ENCODE measurements at regions not wholly inside any gene's neighbourhood (a gene's known extent, or its start where the extent isn't known, plus 50 kb on each side); places are given as distances from the start of the nearest gene placed in this dataset.
"Not testable (repeated sequence)": the region's sequence is repeated elsewhere in the genome, so short reads cannot be mapped to it uniquely, and the experiment has no call there.

DNA sequence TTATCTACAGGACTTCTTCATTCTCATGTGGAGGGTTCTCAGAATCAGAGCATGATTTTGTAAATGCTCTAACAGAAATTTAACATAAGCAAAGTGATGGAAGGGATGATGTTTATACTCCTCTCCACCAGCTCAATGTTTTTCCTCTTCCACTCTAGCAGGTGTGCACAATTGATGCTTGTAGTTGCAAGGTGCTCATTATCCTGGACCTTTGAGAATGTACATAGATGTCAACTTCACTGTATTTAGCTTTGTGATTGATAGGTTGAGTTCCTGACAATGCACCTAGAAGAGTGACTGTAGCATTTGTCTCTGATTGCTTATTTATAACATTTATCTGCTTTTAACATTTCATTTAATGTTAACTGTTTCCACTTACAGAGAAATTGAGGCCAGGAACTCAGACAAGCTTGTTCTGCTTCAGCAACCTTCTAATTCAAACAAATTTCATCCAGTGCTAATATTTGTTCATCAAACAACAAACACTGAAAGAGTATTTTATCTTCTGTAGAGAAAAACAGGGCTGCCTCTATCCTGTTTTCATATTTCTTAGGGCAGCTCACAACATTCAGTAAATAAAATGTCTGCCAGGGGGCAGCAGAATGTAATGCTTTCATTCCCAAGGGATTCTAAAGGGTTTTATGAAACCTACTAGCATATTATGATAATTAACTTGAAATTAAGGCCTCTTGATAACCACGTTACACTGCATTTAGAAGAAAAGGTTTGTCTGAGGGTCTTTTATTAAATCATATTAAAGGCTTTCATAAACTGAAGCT lies 127.9 kb upstream of the NOL4 start:
- no peak for DNase-seq

DNA sequence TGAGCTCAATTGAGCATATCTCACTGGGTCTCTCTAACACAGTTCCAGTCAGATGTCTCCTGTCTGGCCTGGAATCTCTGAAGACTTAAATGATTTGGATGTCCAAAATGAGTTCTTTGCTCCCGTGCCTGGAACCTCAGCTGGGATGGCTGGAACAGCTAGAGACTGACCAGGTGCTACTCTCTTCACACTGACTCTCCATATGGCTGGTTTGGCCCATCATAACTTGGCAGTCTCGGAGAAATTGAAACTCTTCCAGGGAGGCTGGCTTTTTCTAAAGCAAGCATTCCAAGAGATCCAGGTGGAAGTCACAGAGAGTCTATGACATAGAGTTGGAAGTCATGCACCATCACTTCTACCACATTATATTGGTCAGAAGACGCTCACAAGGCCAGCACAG lies 129.6 kb upstream of the NOL4 start:
- no peak for DNase-seq

DNA sequence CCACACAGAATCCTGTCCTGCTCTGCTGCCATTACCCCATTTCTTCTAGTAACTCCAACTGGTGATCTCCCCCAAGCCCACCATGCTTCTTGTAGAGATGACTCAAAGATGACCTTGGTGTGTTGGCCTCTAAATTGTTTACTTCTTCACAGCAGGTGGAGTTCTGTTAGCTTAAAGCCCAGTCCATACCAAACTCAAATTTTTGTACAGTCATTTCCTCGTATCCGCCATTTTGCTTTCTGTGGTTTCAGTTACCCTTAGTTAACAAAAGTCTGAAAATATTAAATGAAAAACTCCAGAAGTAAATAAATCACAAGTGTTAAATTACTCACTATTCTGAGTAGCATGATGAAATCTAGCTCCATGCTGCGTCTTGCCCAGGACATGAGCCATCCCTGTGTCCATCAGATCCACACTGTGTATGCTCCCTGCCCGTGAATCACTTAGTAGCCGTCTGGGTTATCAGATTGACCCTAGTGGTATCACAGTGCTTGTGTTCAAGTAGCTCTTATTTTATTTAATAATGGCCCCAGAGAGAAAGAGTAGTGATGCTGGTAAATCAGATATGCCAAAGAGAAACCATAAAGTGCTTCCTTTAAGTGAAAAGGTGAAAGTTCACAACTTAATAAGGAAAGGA lies 133.3 kb upstream of the NOL4 start:
- DNase-seq = no peak

DNA sequence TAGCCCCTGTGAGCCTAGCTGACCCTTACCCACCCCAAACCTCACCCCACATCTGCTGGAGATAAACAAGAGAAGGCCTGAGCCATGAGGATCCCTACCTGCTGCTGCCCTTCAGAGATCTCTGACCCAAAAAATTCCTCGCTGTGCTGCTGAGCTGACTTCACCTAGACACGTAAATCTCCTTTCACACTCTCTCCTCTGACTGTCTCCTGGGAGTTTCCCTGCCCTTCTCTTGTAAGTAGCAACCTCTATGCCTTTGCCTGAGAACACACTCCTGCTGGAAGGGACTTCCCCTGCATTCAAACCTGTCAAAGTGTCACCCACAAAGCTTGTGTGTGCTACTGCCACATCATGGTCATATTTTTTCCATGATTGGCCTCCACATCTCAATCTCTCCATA lies 134.2 kb upstream of the NOL4 start:
- no peak for DNase-seq

DNA sequence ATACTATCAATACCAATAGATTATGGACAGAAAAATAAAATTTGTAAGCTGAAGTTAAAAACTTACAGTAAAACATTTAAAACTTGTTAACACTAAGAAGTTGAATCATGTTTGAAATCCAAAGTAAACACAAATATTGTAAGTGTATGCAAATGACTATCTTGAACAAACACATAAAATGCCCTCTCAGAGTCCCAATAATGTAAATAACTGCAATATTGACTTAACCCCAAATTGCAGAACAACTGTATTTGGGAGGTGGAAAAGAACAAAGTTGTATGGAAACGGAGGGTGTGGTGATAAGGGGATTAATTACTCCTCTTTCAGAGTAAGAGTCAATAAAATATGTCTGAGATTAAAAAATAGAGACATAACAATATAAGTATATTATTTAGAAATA lies 140.0 kb upstream of the NOL4 start:
- no peak for DNase-seq

DNA sequence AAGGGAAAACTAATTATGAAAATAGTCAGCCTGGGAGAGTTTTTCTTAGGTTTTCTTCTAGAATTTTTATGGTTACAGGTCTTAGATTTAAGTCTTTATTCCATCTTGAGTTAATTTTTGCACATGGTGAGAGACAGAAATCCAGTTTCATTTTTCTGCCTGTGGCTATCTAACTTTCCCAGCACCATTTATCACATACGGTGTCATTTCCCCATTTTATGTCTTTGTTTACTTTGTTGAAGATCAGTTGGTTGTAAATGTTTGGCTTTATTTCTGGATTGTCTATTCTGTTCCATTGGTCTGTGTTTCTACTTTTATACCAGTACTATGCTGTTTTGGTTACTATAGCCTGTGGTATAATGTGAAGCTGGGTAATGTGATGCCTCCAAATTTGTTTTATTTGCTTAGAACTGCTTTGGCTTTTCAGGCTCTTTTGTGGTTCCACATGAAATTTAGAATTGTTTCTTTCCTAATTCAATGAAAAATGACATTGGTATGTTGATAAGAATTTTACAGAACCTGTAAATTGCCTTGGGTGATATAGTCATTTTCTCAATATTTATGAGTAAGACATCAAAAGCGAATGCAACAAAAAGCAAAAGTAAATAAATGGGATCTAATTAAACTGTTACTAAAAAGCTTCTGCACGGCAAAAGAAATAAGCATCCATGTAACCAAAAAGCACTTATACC lies 146.1 kb upstream of the NOL4 start:
- DNase-seq = no peak

DNA sequence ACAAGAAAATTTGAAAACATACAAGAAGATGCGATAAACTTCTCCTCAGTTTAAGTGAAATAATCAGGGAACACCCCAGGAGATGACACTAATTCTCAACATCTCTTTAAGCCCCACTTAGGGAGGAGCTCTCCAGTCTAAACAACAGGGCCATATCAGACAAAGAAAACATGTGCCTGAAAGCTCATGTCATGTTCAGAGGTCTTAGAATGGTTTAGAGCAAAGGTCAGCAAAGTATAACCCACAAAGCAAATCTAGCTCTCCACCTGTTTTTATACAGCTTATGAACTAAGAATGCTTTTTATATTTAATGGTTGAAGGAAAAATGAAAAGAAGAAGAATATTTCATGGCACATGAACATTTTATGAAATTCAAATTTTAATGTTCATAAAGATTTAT lies 155.6 kb upstream of the NOL4 start:
- DNase-seq = no peak

DNA sequence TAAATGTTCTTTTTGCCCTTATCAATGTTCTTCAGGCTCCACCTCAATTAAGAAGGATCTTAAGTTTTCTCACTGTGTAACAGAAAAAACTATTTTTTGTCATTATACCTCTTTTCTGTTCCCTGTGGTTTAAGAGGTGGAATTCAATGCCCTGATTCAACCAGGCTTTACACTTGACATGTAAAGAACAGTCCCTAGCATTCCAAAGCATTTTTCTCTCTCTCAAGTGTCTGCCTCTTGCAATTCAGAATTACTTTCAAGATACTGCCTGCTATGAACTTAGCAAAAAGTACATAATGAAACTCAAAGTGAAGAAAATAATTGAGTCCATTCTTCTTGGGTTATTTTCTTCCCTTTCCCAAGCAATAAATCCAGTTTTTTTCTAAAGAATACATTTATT lies 160.6 kb upstream of the NOL4 start:
- no peak for DNase-seq

DNA sequence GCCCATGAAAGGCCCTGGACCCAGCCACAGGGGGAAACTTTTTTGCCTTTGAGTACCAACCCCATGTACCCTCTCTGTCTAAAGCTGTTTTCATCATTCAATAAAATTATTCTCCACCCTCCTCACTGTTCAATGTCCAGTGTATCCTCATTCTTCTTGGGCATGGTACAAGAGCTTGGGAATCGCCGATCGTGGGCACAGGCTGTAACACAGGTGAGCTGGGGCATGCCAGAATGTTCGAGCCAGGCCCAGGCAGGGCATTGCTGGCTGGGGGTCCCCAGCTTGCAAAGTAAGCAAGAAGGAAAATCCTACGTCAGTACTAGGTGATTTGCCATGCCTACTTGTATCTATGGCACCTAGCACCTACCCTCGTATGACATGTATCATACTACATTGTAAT lies 162.1 kb upstream of the NOL4 start:
- no peak for DNase-seq

DNA sequence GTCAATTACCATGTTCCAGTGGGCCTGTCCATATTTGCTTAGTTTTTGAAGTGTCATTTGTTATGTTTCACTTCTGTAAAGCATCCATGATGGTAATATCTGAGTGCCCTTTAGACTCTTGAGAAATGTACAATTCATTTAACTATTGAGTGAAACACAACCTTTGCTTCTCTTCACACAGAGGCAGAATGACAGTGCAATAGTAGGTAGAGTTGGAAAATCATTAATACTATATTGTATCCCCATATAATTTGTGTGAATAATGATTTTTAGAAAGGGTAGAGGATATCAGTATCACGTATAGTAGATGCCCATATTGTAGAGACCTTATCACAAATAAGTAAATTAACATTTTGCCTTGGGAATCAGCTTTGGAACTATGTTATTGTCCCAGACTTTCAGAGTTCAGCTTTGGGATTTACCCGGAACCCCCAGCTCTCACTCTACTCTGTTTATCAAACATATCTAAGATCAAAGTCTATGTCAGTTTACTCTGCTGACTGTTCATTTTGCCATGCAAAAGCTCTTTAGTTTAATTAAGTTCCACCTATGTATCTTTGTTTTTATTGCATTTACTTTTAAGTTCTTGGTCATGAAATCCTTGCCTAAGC lies 172.7 kb upstream of the NOL4 start:
- no peak for DNase-seq

DNA sequence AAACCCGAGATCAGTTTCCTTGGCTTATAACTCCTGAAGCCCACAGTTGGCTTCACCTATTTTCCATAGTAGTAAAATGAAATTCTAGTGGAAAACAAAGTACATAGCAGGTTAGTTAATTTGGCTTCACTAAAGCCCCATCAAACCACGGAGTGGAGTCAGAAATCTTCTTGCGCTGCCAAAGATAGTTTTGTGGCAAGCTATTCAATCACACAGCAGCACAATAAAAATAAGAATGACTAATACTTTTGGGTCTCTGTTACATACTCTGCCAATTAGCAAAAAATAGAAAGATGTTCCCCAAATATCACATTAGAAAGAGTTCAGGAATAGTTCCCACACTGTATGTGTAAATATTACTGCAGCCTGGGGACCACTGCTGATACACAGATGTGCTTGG lies 175.2 kb upstream of the NOL4 start:
- DNase-seq = no peak

DNA sequence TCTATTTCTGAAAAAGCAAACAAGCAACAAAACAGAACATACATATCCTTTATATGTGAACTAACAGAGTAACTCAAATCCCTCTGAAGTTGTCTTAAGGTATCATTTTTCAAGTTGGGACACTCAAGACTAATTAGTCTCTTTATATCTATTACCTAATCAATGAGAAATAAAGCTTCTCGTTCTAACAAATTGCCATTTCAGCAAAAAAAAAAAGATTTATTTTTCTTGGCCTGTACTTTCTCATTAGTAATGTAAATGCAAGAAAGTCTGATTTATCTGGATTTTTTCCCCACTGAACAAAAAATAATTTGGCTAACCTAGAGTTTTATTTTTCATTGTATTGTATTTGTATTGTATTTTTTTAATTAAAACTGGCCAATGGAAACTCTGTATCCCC lies 176.1 kb upstream of the NOL4 start:
- DNase-seq = no peak

DNA sequence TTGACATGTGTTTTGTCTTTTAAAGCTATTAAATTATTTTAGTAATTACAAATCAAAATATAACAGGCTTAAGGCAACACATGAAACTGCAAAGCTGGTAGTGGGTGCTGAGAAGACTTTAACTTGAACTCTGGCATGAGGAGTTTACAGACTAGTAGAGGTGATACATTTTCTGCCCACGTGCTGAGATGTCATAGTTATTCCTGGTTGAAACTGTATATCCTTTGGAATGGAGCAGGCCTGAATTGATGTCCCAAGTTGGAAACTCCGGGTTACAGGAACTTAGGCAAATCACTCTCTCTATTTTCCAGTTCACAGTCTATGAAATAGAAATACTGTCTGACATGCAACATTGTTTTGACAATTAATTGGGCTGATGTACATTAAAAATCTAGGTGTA lies 177.1 kb upstream of the NOL4 start:
- DNase-seq = no peak

DNA sequence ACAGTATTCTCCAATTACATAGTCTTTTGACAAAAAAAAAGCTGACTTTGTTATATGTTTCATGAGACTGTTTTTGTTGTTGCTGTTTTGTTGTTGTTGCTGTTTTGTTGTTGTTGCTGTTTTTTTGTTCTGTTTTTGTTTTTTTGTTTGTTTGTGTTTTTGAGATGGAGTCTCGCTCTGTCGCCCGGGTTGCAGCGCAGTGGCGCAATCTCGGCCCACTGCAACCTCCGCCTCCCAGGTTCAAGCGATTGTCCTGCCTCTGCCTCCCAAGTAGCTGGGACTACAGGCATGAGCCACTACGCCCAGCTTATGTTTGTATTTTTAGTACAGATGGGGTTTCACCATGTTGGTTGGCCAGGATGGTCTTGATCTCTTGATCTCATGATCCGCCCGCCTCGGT lies 182.8 kb upstream of the NOL4 start:
- DNase-seq = not testable (repeated sequence)

DNA sequence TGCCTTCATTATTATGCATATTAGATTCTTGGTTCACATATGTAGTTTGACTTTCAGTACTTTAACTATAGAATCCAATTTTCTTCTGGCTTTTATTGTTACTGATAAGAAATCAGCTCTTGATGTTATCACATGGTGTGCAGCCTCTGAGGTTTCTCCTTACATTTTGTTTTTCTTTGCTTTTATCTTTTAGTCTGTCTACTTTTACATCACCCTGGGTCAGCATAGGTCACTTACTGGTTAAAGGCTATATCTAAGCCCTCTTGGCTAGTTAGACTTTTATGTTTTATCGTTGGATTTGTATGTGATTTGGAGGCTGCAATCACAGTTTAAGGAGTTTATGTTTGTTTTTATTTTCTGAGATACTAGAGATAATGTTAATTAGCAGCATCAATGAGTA lies 187.2 kb upstream of the NOL4 start:
- DNase-seq = no peak

DNA sequence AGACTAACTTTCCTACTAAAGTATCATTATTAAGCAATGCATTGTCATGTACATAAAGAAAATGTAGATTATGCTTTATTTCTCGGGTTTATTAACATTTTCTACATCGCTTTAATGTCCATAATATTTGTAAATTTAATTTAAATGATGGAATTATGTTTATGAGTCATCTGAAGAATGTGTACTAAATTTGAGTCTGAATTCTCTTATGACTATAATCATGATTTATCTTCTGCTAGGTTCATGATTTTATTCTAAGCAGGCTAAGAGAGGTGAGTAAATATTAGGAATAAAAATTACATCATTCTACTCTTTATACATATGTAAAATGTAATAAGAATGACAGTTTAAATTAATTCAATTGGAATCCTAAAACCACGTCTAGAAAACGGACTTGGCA lies 206.3 kb upstream of the NOL4 start:
- DNase-seq = no peak

DNA sequence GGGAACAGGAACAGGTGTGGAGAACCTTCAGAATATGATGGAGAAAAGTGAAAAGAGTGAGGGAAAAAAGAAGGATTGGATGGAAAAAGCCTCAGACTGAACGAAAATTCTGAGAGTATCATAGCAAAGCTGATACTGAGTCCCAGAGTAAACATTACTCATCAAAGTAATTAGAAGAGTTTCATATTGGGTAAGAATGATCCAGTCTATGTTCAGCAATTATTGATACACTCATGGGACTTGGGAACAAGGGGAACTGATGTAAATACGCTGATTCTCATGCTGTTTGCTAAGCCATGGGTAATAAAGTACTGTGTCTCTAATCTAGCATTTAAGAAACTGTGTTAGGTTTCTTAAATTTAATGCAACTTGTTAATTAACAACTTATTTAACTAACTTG lies 219.9 kb upstream of the NOL4 start:
- no peak for DNase-seq

DNA sequence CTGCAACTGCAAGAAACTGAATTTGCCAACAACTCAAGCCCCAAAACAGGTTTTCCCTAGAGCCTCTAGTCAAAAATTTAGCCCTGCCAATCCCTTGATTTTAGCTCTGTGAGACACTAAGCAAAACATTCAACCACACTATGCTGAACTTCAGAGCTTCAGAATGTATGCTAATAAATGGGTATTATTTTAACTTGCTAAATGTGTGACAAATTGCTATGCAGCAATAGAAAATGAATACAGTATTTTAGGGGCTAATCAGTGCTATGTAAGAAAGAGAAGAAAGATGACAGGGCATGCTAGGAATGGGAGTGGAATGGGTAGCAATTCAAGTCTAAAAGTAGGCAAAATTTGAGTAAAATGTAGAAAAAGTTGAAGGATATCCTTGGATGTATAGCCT lies 223.9 kb upstream of the NOL4 start:
- DNase-seq = no peak

DNA sequence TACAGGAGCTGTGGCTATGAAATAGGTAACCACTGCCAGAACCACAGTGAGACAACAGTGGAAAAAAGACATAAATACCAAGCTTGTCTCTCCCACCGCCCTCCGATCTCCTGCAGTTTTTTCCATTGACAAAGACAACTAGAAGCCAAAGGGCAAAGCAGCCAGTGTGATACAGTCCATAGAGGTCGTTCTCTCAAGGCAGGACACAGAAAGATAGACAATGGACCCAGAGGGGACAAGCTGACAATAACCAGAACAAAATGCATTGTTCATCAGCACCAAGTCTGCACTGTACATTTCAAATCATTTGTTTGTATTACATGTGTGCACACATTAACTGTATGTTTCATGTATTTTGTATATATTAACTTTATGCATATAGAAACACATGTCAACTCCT lies 233.0 kb upstream of the NOL4 start:
- DNase-seq = no peak

DNA sequence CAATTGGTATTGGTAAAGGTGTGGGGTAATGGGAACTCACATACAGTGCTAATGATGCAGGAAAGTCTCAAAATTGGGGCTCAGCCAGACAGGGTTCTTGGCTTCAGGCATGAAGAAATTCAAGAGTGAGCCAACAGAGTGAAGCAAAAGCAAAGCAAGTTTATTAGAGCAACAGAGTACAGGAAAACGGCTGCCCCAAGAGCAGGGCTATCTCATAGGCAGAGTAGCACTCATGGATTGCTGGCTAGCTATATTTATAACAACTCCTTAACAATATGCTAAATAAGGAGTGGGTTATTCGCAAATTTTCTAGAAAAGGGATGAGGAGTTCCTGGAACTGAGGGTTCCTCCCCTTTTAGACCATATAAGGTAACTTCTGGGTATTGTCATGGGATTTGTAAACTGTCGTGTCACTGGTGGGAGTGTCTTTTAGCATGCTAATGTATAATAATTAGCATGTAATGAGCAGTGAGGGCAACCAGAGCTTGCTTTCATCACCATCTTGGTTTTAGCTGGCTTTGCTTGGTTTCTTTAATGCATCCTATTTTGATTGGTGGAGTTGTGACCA lies 233.8 kb upstream of the NOL4 start:
- no peak for DNase-seq

DNA sequence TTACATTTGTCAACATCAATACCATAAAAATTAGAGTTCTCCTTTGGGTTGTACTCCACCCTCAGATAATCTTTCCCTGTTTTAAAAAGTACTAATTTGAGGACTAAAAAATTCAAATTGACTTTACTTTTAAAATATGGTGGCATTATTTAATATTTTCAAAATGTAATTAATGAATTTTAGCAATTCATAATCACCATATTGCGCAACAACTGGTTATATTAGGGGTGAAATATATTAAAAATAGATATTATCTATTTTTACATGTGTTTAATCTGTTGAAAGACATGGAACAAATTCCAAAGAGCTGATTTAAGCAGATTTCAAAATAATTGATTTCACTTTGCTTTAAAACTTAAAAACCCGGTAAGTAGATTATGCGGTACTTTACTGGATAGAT lies 236.6 kb upstream of the NOL4 start:
- no peak for DNase-seq

DNA sequence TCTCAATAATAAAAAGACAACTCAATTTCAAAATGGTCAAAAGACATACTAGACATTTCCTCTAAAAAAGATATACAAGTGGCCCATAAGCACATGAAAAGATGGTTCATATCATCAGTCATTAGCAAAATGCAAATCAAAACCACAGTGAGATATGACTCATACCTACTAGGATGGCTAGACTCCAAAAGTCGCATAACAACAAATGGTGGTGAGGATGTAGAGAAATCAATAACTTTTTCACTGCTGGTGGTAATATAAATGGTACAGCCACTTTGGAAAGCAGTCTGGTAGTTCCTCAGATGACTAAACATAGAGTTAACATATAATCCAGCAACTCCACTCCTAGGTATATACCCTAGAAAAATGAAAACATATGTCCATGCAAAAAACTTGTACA lies 242.3 kb upstream of the NOL4 start:
- no peak for DNase-seq

DNA sequence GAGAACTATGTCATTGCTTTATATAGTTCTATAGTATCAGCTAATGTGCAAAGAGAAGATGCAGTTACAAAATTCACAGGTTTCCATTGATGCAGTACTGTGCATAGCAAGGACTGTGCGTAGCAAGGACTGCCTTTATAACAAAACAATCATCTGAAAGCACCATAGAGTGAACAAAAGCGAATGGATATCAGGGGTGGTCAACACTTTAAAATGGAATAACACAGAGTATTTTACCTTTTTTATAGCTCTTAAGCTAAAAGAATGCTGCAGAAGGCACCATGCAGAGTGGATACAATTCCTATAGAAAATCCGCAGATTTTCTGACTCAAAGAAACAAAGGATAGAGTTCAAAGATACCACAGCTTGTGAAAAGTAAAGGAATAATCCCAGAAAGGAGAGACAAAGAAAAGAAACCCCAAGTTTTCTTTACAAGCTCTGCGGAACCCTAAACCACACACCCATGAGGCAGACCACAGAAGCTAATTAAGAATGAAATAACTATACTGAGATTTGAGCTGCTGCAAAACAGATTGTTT lies 229.9 kb upstream of the DTNA start:
- no peak for DNase-seq

Data from hindlimb muscle (tissue), 1 donor.